Skin of body (tissue), 1 donor: ENCODE measurements at regions not wholly inside any gene's neighbourhood (a gene's known extent, or its start where the extent isn't known, plus 50 kb on each side); places are given as distances from the start of the nearest gene placed in this dataset.

Source experiments
- DNase-seq: peaks from one replicate; lab custom pipeline; 2025; lab: John Stamatoyannopoulos, UW

GRCh38 chr2:114065731-114066130 lies 175.8 kb downstream of the ACTR3 start:
- no peak for DNase-seq

GRCh38 chr2:114066186-114066747 lies 176.4 kb downstream of the ACTR3 start:
- DNase-seq = no peak

- no peak for DNase-seq
Observed at GRCh38 chr2:114068438-114068837, 178.5 kb downstream of the ACTR3 start.

GRCh38 chr2:114076961-114077360 lies 187.1 kb downstream of the ACTR3 start:
- DNase-seq = no peak

GRCh38 chr2:114079366-114080004 lies 189.6 kb downstream of the ACTR3 start:
- no peak for DNase-seq

GRCh38 chr2:114082731-114083433 lies 193.0 kb downstream of the ACTR3 start:
- DNase-seq = no peak

GRCh38 chr2:114083717-114084387 lies 194.0 kb downstream of the ACTR3 start:
- DNase-seq = no peak

- no peak for DNase-seq
Observed at GRCh38 chr2:114085238-114085637, 195.3 kb downstream of the ACTR3 start.

GRCh38 chr2:114085992-114086391 lies 196.1 kb downstream of the ACTR3 start:
- DNase-seq = no peak

- DNase-seq = no peak
Observed at GRCh38 chr2:114089636-114090319, 199.9 kb downstream of the ACTR3 start.

GRCh38 chr2:114091010-114091409 lies 201.1 kb downstream of the ACTR3 start:
- no peak for DNase-seq

GRCh38 chr2:114108249-114108648 lies 218.4 kb downstream of the ACTR3 start:
- DNase-seq = no peak

GRCh38 chr2:114108824-114109416 lies 219.0 kb downstream of the ACTR3 start:
- no peak for DNase-seq

- no peak for DNase-seq
Observed at GRCh38 chr2:114111329-114111728, 221.4 kb downstream of the ACTR3 start.

- DNase-seq = no peak
Observed at GRCh38 chr2:114113518-114113917, 223.6 kb downstream of the ACTR3 start.

GRCh38 chr2:114118088-114118487 lies 228.2 kb downstream of the ACTR3 start:
- no peak for DNase-seq

GRCh38 chr2:114119862-114120261 lies 230.0 kb downstream of the ACTR3 start:
- no peak for DNase-seq

- peak; percentile 19 for DNase-seq
Observed at GRCh38 chr2:114122930-114123329, 233.0 kb downstream of the ACTR3 start.

GRCh38 chr2:114123925-114124324 lies 234.0 kb downstream of the ACTR3 start:
- DNase-seq = no peak

- no peak for DNase-seq
Observed at GRCh38 chr2:114127372-114127771, 237.5 kb downstream of the ACTR3 start.

GRCh38 chr2:114128263-114128662 lies 238.4 kb downstream of the ACTR3 start:
- no peak for DNase-seq
